H1 (cell line): ENCODE measurements at regions not wholly inside any gene's neighbourhood (a gene's known extent, or its start where the extent isn't known, plus 50 kb on each side); places are given as distances from the start of the nearest gene placed in this dataset.

ENCODE experiments used
- CTBP2 ChIP-seq: IDR thresholded peaks from 2 replicates; pipeline ENCODE4 v1.7.0; 2011; ENCODE audit warnings: borderline replicate concordance, mild to moderate bottlenecking, moderate library complexity, mixed read lengths, low read length; ENCODE audit not compliant: insufficient read depth, insufficient read length
- TF ChIP-seq, protein P1 (sequence below): fragments of 300-600 bp; sonication (generic); IDR thresholded peaks from 2 replicates; pipeline ENCODE4 v1.7.1; 2012; ENCODE audit warnings: low read length, moderate library complexity, mild to moderate bottlenecking, inconsistent platforms; ENCODE audit not compliant: insufficient replicate concordance

DNA sequence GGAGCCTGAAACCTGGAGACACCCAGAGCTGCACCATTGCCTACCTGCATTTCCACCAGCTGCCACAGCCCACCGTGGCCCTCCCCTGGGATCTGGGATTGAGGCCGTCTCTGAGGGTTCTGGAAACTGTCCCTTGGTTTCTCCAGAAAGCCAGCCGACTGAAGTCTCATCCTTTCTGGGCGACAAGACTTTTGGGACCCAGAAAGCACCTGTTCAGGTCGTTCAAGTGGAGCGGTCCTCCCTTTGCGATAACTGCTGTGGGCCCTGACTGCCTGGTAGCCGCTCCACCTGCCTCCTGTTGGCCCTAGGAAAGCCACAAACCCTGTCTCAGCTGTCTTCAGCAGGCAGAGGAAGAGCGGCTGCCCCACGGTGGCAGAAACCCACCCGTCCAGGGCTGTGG lies 346.0 kb upstream of the MKI67 start (continued):
- TF ChIP-seq, protein P1, sequence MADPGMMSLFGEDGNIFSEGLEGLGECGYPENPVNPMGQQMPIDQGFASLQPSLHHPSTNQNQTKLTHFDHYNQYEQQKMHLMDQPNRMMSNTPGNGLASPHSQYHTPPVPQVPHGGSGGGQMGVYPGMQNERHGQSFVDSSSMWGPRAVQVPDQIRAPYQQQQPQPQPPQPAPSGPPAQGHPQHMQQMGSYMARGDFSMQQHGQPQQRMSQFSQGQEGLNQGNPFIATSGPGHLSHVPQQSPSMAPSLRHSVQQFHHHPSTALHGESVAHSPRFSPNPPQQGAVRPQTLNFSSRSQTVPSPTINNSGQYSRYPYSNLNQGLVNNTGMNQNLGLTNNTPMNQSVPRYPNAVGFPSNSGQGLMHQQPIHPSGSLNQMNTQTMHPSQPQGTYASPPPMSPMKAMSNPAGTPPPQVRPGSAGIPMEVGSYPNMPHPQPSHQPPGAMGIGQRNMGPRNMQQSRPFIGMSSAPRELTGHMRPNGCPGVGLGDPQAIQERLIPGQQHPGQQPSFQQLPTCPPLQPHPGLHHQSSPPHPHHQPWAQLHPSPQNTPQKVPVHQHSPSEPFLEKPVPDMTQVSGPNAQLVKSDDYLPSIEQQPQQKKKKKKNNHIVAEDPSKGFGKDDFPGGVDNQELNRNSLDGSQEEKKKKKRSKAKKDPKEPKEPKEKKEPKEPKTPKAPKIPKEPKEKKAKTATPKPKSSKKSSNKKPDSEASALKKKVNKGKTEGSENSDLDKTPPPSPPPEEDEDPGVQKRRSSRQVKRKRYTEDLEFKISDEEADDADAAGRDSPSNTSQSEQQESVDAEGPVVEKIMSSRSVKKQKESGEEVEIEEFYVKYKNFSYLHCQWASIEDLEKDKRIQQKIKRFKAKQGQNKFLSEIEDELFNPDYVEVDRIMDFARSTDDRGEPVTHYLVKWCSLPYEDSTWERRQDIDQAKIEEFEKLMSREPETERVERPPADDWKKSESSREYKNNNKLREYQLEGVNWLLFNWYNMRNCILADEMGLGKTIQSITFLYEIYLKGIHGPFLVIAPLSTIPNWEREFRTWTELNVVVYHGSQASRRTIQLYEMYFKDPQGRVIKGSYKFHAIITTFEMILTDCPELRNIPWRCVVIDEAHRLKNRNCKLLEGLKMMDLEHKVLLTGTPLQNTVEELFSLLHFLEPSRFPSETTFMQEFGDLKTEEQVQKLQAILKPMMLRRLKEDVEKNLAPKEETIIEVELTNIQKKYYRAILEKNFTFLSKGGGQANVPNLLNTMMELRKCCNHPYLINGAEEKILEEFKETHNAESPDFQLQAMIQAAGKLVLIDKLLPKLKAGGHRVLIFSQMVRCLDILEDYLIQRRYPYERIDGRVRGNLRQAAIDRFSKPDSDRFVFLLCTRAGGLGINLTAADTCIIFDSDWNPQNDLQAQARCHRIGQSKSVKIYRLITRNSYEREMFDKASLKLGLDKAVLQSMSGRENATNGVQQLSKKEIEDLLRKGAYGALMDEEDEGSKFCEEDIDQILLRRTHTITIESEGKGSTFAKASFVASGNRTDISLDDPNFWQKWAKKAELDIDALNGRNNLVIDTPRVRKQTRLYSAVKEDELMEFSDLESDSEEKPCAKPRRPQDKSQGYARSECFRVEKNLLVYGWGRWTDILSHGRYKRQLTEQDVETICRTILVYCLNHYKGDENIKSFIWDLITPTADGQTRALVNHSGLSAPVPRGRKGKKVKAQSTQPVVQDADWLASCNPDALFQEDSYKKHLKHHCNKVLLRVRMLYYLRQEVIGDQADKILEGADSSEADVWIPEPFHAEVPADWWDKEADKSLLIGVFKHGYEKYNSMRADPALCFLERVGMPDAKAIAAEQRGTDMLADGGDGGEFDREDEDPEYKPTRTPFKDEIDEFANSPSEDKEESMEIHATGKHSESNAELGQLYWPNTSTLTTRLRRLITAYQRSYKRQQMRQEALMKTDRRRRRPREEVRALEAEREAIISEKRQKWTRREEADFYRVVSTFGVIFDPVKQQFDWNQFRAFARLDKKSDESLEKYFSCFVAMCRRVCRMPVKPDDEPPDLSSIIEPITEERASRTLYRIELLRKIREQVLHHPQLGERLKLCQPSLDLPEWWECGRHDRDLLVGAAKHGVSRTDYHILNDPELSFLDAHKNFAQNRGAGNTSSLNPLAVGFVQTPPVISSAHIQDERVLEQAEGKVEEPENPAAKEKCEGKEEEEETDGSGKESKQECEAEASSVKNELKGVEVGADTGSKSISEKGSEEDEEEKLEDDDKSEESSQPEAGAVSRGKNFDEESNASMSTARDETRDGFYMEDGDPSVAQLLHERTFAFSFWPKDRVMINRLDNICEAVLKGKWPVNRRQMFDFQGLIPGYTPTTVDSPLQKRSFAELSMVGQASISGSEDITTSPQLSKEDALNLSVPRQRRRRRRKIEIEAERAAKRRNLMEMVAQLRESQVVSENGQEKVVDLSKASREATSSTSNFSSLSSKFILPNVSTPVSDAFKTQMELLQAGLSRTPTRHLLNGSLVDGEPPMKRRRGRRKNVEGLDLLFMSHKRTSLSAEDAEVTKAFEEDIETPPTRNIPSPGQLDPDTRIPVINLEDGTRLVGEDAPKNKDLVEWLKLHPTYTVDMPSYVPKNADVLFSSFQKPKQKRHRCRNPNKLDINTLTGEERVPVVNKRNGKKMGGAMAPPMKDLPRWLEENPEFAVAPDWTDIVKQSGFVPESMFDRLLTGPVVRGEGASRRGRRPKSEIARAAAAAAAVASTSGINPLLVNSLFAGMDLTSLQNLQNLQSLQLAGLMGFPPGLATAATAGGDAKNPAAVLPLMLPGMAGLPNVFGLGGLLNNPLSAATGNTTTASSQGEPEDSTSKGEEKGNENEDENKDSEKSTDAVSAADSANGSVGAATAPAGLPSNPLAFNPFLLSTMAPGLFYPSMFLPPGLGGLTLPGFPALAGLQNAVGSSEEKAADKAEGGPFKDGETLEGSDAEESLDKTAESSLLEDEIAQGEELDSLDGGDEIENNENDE: no peak
- TF ChIP-seq CTBP2: no peak
